Retinal pigment epithelial cell (primary cell): ENCODE measurements at regions not wholly inside any gene's neighbourhood (a gene's known extent, or its start where the extent isn't known, plus 50 kb on each side); places are given as distances from the start of the nearest gene placed in this dataset.

Source experiments
- DNase-seq: peaks from one replicate; pipeline ENCODE4 v3.0.0-alpha.2; 2010; ENCODE audit warnings: low read depth
- H3K4me3 ChIP-seq: 2 replicates; pipeline ENCODE4 v1.5.1; 2011; ENCODE audit warnings: mild to moderate bottlenecking, low read length, control low read depth, moderate library complexity
- CTCF ChIP-seq: conservative IDR thresholded peaks from 2 replicates; pipeline ENCODE4 v1.5.1; 2011; ENCODE audit warnings: low read depth, low read length, control low read depth, inconsistent platforms

DNA sequence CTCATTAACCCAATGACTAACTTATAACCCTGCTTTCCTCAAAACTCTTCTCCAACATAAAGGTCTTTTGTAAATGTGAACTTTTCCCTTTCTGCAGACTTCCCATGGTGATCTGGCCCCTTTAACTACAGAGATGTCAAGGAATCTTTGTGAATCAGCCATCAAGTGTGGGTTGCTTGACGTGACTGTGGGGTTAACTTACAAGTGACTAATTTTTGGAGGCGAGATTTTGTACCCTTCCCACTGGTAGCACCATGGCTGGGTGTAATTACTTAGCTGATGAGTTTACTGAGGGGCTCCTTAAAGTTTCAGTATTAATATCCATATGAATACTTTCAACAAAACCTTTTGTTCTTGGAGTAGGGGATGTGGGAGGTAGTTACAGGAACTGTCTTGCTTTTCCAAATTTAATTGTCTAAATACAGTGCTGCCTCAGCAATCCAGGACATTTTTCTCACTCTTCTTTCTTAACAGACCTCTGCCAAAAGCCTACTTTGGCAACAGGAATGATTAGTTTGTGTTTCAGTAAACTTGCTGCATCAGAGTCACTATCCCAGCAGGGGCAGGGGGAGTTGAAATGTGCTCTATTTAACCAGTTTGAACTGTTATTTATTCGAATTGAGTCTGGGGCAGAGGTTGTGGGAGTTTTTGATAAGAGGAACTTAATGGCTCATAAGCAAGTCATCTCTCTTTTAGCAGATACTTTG, 217.3 kb upstream of the FGGY start:
- H3K4me3 ChIP-seq, result no peak overlapping the region
- TF ChIP-seq CTCF, result no peak
- no peak for DNase-seq

GRCh38 chr1:59081181-59081580, 215.7 kb upstream of the FGGY start:
- no peak for DNase-seq
- TF ChIP-seq CTCF, result no peak
- no peak overlapping the region for H3K4me3 ChIP-seq

- TF ChIP-seq CTCF, result no peak
- H3K4me3 ChIP-seq, result no peak overlapping the region
- DNase-seq, result no peak
These were observed 215.1 kb upstream of the FGGY start for GRCh38 chr1:59081795-59082194.

DNA sequence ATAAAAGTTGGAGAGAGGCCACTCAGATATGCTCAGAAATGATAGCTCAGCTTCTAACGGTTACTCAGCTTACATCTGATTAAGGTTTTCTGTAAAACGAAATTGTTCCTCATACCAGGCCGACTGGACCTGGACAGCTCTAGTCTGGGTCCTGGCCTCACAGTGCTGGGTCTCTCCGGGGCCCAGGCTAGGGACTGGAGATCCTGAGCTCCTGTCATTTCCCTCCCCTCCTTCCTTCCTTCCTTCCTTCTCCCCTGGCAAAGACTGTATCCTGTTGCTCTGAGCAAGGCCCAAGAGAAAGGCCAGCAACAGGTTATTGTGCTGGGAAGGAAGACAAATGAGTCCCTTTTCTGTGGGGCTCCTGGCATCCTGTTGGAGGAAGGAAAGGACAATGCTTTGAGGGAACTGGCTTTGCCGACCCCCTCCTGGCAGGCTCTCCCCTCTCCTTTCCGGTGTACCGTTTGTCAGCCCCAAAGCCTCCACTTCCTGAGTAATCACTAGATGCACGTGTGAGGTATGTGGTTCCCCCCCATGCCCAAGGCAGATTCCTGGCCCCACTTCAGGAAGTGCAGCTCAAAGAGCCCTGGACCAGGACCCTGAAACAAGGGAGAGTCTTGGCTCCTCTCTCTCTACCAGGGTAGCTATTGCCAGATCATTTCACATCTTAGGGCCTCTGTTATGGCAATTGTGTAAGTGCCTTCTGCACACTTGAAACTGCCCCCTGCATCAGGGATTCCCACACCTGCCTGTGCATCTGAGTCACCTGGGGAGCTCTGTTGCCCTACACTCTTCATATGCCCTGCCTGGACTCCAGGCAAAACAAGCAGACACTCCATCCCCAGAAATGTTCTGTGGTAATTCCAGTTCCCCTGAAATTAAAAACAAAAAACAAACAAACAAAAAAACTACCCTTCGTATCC, 212.7 kb upstream of the FGGY start:
- TF ChIP-seq CTCF, result no peak
- H3K4me3 ChIP-seq, result no peak overlapping the region
- no peak for DNase-seq

DNA sequence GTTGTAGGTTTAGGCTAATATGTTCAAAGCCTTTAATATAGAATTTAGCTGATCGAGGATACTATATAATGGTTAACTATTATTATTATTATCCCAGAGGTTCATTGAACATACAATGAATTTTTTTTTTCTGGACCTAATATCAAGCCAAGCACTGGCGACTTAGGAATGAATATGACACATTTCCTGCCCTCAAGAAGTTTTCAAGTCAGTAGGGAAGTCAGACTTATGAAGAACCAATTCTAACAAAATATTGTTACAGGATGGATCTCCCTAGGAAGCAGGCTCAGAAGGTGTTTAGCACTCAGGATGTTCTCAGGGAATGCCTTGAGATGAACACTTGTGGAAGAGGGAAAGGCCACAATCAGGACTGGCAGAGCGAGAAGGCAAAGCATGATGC, 211.8 kb upstream of the FGGY start:
- H3K4me3 ChIP-seq, result no peak overlapping the region
- TF ChIP-seq CTCF, result no peak
- no peak for DNase-seq

- TF ChIP-seq CTCF, result no peak
- DNase-seq, result no peak
- H3K4me3 ChIP-seq, result no peak overlapping the region
These were observed 207.7 kb upstream of the FGGY start for GRCh38 chr1:59089036-59089798.
